Stomach (tissue), 4 donors: ENCODE measurements at regions not wholly inside any gene's neighbourhood (a gene's known extent, or its start where the extent isn't known, plus 50 kb on each side); places are given as distances from the start of the nearest gene placed in this dataset.

ENCODE experiments used
- CTCF ChIP-seq, 7 experiments: fragments of 450-650 bp in 4 of 7; fragments of 200-600 bp in 3 of 7; sonication (generic) in 3 of 7; IDR thresholded peaks; one replicate each; pipeline ENCODE4 v1.5.1; 2016 to 2019; ENCODE audit warnings: antibody characterized with exemption in 7 of 7, control low read depth in 2 of 7, mild to moderate bottlenecking in 1 of 7
- EP300 ChIP-seq: sonication (generic); formaldehyde crosslinking; IDR thresholded peaks from one replicate; pipeline ENCODE4 v1.6.1; 2017; ENCODE audit warnings: antibody characterized with exemption
- POLR2A ChIP-seq, 4 donors: fragments of 450-650 bp; IDR thresholded peaks; one replicate each; pipeline ENCODE4 v1.6.1; 2016; ENCODE audit warnings: antibody characterized with exemption in 4 of 4, control low read depth in 2 of 4, mild to moderate bottlenecking in 1 of 4, moderate library complexity in 1 of 4
- POLR2AphosphoS5 ChIP-seq, 3 donors: sonication (generic); formaldehyde crosslinking; IDR thresholded peaks; one replicate each; pipeline ENCODE4 v1.6.1; 2016; ENCODE audit warnings: antibody characterized with exemption in 3 of 3

GRCh38 chrX:150038986-150039599 is 100.8 kb upstream of the EOLA2 start:
- TF ChIP-seq EP300 (no peak), POLR2A (IDR thresholded peaks at IDR 0.05) (no peak), CTCF (IDR thresholded peaks at IDR 0.05) (no peak), POLR2AphosphoS5 (IDR thresholded peaks at IDR 0.05) (no peak)
